HG03108 (cell line): ENCODE measurements at regions not wholly inside any gene's neighbourhood (a gene's known extent, or its start where the extent isn't known, plus 50 kb on each side); places are given as distances from the start of the nearest gene placed in this dataset.
"Not testable (repeated sequence)": the region's sequence is repeated elsewhere in the genome, so short reads cannot be mapped to it uniquely, and the experiment has no call there.

Experiments used
- ATAC-seq: cut with Tn5 transposase; IDR thresholded peaks from one replicate; pipeline ENCODE4 v1.9.1; 2021; ENCODE audit warnings: moderate library complexity; ENCODE audit not compliant: unreplicated experiment

DNA sequence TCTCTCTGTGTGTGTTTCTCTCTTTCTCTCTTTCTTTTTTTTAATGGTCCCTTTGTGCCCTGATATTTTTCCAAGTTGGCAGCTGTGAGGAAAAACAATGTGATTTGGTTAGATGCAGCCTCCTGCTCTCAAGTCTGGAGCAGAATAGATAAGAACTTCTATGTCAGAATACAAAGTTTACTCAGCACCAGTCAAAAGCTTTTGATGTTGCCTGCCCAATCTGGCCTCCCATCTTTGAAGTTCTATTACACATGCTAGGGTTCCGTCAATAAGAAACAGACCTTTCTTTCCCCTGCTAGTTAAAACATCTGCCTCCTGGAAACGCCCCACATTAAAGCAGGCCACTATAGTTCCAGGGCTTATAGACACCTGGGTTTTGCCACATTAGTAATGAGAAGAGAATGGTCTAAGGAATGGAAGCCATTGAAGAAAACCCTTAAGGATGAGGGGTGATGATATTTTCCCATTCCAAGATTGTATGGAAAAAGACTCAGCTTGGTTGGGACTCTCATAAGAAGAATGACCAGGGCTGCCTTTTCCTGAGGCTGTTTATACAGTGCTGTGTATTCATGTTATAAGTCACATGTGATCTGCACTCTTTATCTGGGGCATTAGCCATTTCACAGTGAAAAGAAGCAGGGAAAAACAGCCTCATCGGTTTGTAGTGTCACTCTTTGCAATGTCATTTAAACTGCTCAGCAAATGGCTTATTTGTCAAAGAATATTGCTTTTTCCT lies 414.7 kb upstream of the PROX1 start:
- ATAC-seq, result no peak

DNA sequence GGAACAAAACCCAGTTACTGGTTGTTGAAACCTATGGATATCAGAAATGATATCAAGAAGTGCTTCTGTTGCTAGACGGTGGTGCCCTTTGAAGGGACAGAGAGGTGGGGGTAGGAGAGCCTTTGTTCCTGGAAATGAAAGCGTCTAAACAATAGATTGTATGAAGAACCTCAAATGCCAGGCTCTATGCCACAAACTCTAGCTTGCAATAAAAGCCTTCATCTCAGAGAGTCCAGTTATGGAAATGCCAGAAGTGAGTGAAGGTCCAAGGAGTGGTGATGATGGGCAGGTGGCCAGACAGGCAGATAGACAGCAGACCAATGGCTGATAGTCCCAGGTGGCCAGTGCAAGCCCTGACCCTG lies 414.1 kb upstream of the PROX1 start:
- no peak for ATAC-seq

DNA sequence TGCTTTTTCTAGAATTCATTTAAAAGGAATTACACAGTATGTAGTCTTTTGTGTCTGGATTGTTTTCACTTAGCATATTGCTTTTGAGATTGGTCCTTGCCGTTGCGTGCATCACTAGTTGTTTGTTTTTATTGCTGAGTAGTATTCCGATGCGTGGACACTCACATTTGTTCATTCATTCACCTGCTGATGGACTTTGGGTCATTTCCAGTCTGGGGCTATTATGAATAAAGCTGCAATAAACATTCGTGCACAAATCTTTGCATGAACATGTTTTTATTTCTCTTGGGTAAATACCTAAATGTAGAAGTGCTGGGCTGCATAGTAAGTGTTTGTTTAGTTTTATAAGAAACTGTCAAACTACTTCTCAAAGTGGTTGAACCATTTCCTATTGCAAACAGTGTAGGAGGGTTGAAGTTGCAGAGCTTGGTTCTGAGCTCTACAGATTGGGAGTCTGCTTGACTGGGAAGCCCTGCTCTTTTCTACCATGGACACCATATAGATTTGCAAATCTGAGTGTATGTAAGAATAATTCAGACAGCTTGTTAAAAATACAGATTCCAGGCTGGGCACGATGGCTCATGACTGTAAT lies 404.7 kb upstream of the PROX1 start:
- no peak for ATAC-seq

DNA sequence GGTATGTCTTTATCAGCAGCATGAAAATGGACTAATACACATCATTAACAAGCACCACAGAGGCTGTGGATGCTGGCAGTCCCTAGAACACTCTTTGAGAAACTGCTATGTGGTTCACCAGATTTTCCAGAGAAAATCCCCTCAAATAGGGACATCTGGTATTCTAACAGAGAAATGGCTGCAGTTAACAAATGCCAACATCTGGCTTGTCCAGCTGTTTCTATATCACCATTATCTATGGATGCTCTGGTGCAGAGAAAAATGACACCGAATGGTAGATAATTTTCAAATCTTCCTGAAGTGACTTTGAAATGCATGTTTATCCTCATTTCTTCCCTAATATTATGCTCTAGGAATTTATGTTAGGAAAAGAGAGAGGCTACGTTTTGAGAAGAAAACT lies 403.5 kb upstream of the PROX1 start:
- ATAC-seq, result no peak

DNA sequence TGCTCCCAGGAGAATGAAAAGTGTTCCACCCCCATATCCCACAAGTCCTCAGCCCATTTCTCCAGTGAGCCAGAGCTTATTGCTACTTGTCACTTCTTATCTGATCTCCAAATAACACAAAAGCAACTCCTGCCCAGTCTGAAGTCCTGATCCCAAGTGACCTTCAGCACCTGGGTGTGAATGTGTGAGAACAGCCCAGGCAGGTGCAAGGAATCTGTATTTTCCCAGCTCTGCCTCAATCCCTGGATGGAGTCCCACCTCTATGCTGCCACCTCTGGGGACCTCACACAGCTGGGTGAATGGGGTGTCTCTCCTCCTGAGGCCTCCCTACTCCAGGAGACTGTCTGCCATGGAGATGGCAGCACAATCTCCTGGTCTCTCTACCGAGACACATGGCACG lies 402.4 kb upstream of the PROX1 start:
- no peak for ATAC-seq

DNA sequence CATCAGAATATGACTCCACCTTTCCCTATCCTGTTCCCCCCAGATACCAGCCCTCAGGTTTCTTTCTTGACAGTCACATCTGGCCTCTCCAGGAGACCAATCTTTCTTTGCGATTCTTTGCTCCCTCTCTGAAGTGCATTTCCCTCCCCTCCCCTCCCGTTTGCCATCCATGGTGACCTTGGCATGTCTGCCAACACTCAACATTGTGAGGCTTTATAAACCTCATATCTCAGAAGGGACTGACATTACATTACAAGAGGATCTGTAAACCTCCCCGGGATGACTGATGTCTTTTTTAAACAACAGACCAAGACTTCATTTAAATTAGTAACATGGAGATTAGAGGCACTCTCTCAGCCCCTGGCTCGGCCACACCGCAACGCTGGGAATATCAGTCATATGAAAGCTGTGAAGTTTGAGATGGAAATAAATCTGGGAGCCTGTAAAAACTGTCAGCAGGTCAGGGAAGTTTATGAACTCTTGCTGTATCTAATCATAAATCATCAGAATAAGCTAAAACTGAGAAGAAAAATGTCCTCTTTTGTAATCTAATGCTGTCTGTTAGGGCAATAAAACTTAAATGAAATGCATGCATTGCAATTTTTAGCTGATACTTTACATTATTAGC lies 401.7 kb upstream of the PROX1 start:
- ATAC-seq, result no peak

DNA sequence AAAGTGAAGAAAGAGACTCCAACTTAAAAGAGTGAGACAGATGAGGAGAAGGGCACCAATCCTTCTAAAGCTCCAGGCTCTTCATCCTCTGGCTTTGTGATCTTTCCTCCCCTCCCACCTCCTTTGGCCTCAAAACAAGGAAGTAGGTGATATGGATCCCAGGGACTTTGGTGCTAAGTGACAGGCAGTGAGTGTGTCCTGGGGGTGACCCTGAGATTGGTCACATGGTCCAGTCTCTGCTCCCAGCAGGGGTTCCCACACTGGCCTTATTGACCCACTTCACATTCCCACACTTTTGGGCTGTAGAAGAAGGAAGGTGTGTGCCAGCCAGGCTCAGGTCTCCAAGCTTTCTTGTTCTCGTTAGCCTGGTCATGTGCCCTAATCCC lies 401.2 kb upstream of the PROX1 start:
- ATAC-seq, result no peak

DNA sequence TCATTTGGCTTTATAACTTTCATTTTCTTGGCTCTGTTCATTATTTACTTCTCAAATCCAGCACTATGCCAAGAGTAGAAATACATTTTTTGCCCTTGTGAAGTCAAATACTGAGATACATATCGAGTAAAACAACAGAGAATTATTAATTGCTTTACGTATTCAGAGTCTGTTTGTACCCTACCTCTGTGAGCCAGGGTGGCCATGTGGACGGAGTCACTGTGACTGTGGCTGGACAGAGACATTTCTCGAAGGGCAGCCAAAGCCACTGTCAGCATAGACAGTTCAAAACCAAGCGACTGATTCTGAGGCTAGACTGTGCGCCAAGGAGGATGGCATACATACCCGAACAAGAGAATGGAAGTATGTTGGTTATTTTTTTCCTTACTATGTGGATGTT lies 391.0 kb upstream of the PROX1 start:
- no peak for ATAC-seq

DNA sequence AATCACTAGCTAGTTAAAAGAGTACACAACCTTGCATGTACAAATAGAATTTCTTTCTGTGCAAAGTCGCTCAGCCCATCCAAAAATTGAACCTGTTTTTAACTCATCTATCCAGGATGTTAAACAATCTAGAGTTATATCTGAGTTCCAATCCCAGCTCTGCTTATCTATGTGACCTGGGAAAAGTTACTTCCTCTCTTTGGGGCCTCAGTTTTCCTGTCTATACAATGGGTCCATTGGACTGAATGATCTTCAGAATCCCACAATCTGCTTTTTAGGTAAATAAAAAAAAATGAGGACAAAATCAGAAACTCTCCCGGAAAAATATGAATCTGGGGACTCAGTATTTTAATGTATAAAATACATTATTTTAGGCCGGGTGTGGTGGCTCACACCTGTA lies 389.5 kb upstream of the PROX1 start:
- ATAC-seq, result no peak

DNA sequence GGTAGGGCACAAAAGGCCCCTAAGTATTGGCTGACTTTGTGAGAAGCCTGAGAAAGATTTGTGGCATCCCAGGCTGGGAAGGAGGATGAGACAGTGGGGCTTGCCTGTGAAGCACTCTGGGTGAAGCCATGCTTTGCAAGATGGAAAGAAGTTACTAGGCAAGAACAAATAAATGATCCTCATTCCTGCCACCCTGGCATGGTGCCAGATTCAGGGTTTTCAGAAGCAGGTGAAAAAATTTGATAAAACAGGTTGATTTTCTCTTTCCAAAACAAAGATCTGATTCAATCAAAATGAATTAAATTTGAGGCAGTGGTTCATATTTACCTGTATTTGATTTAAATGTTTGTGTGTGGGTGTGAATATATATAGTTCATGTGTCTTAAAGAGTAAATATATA lies 386.9 kb upstream of the PROX1 start:
- no peak for ATAC-seq

DNA sequence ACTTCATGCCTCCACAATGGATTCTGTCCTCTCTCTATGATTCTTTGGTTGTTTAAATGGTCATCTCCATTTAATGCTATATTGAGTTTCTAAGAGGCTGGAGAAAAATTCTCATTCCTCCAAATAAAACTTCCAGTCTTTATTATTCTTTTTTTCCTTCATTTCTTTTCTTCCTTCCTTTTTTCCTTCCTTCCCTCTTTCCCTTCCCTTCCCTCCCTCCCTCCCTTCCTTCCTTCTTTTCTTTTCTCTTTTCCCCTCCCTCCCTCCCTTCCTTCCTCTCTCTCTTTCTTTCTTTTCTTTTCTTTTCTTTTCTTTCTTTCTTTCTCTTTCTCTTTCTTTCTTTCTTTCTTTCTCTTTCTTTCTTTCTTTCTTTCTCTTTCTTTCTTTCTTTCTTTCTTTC lies 386.1 kb upstream of the PROX1 start:
- ATAC-seq, result not testable (repeated sequence)

DNA sequence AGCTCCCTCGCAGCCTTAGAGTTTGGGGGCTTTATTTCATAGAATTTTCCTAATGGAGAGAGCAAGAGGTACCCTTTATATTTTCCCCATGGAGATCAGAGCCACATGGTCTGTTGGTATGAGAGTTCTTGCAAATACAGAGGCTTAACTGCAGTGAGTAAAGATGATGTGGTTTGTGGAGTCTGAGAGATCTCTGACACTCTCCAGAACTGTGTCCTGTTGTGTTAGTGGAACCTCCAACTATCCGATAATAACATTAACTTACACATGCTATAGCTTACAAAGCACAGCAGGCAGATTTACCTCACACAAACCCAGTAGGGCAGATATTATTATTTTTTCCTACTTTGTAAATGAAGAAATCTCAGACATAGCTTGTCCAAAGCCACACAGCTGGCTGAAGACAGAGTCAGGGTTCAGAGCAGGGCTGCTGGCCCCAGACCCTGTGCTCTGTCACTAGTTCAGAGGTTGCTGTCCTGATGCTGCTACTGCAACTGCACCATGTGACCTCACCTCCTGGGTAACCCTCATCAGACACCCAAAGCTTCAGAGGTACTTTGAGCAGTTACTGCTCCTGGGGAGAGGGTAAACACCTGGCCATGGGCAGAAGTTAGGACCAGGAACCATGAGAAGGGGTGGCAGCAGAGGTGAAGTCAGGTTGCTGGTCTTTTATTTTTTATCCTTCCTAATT lies 384.8 kb upstream of the PROX1 start:
- ATAC-seq, result no peak

DNA sequence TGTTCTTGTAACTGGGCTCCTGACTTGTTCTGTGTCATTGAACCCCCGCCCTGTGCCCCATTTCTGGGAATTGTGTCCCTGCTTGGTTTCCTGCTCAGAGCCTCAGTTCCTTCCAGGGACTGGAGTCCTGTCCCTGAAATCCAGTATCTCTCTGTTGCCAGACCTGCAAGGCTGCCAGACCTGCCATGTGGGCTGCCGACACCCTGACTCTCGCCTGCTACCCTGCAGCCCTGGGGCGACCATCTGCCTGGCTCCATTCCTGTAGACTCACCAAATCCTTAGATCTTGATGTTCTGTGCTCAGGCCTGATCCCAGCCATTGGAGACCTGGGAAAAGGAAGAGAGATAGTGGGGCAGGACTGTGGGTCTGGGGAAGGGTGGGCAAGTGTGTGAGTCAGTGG lies 383.3 kb upstream of the PROX1 start:
- ATAC-seq, result no peak

DNA sequence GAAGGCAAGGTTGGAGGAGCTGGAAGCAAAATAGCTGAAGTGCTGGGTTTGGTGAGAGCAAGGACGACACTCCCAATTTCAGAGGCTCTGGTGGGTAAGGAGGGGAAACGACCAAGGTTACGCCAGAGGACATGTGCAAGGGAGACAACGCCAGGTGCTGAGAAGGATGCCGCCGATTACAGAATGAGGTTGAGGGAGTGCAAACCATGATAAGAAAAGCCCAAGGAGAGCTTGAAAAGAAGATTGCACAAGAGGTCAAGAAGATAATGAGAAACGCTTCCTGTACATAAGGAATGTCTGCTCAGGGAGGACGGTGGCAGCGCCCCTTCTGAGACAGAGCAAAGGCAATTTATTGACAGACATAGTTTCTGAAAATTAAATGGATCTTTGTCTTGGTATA lies 382.0 kb upstream of the PROX1 start:
- ATAC-seq, result no peak

DNA sequence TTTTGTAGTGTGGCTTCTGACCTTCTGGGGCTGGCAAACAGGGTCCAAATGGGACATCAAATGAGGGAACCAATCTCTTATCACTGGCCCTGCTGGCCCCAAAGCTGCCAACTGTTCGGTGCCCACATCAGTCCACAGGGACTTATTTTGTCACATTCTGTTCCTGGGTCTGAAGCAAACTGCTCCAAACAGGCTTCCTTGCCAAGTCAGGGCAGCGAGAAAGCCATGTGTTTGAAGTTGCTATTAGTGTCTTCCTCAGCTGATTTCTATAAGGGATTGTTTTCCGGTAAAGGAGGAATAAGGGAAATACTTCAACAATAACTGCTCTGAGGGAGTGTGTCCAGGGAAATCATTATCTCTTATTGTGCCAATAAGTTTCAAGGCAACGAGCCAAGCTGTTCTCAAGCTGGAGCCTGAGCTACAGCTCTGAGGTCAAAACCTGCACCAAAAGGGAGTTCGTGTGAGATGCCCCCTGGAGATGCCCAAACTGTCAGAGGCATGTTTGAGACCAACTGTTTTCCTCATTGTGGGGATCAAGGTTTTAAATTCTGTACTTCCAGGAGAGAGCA lies 381.4 kb upstream of the PROX1 start:
- ATAC-seq, result no peak

DNA sequence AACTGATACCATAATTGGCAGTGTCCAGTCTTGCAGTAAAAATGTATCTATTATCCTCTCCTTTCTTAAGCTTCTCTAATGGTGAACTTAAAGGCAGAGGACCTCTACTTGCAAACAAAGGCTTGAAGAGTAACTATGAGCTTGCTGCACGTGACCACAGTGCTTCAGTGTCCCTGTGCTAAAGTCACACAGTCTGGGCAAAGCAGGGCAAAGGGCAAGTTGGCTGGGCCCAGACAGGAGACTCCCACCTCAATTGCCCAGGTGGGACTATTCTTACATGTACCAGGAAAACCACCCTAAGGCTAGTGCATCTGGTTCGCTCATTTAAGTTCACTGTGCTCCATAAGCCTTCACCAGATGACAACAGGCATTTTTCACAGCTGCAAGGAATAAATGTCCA lies 374.2 kb upstream of the PROX1 start:
- ATAC-seq, result no peak

DNA sequence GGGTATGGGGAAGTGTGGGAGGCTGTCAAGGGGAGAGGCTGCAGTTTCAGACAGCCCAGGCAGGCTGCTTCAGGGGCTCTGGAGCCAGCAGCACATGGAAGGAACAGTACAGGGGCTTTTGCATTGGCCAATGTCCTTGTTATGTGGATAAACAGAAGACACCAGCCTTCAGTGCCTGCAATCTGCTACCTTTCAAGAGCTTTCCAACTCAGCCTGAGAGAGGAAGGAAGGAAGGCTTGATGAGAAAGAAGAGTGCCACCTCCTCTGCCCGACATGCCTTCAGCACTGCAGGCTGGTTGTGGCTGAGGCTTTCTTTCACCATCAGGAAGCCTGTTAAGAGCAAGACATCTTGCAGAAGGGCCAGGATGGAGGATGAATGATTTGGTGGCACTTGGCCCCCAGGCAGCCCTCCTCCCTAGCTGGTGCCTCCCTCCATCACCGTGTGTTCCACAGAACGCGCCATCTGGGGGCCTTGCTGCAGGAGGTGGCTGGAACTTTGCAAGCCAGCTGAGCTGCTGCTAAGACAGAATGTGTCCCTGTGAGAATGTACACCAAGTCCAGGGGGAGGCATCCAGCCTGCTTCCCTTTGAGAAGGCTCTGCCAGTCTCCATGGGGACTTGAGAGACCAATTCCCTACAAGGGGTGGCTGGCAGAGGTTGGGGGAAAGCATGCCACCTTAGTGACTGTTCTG lies 372.4 kb upstream of the PROX1 start:
- no peak for ATAC-seq

DNA sequence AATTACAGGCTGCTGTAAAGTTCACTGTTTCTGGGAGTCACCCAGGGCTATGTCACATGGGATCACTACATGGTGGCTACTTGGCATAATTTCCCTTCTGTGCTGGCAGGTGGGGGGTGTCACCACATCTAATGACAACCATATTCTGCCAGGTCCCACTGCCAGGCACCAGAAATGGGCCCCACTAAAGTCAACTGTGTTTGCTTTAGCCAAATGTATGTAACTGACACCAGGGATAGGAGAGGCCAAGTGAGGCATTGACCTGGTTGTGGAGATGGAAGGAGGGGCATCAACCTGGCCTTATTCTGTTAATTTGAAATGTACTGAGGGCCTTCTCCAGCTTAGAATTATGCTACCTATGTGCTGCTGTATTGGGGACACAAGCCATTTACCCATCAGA lies 370.6 kb upstream of the PROX1 start:
- ATAC-seq, result no peak

DNA sequence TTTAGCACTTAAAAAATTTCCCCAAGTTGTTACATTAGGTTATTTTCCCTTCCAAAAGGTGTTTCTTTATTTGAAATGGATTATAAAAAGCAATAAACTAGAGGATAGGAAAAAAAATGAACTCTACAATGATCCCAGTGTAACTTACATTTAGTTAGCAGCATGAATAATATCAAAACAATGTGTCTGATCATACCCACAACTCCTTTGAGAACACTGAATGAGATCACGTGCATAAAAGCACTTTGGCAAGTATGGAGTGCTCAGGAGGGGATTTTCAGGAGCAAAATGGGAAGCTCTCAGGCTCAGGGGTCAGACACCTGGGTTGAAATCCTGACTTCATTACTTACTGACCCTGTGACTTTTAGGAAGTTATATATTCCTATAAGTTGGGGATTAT lies 369.7 kb upstream of the PROX1 start:
- no peak for ATAC-seq

DNA sequence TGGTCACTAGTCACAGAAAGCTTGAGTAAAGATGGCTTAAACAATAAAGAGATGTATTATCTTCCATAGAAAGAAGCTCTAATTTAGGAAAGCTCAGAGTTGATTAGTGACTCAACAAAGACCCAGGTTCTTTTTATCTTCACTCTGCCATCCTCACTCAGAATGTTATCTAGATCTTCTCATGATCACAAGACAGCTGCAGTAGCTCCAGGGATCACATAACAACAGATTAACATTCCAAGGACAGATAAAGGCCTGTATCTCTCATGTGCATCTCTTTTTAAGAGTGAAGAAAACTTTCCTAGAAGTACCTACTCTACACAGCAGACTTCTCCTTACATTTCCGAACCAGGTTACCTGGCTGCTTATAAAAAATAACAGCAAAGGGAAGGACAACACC lies 368.7 kb upstream of the PROX1 start:
- ATAC-seq, result no peak

DNA sequence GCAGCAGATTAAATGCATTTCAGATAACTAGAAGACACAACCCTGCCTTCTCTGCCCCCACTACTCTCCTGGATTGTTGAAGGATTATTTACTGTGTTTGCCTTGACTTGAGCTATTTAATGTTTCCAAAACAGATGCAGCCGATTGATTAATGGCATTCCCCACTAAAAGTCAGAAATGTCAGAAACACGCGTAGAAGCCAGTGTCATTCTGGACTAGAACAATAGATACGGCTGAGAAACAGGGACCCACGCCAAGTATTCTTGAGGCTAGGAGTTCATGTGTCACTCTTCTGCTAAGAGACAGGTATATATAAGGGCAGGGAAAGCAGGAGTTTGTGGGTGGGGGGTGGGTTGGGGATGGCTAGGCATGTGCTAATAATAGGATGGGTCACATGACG lies 366.7 kb upstream of the PROX1 start:
- no peak for ATAC-seq
